SK-N-SH treated with all-trans-retinoic acid at 6 μM for 48 hours (cell line): ENCODE measurements at regions not wholly inside any gene's neighbourhood (a gene's known extent, or its start where the extent isn't known, plus 50 kb on each side); places are given as distances from the start of the nearest gene placed in this dataset.

Source experiments
- SNAI2 ChIP-seq: fragments of 250-450 bp; sonication (Bioruptor Pico); IDR thresholded peaks from 2 replicates; pipeline ENCODE4 v1.5.0; 2020; ENCODE audit warnings: mild to moderate bottlenecking, moderate library complexity
- TCF4 ChIP-seq: fragments of 250-450 bp; sonication (Bioruptor Pico); IDR thresholded peaks from 2 replicates; pipeline ENCODE4 v1.8.0; 2021; ENCODE audit warnings: mild to moderate bottlenecking, moderate library complexity, borderline replicate concordance

GRCh38 chrX:150200361-150200760, 162.8 kb upstream of the MAMLD1 start:
- TF ChIP-seq SNAI2 (CRISPR knock-in tag): no peak
- TF ChIP-seq TCF4 (CRISPR knock-in tag): no peak
